IMR-90 (cell line): ENCODE measurements at regions not wholly inside any gene's neighbourhood (a gene's known extent, or its start where the extent isn't known, plus 50 kb on each side); places are given as distances from the start of the nearest gene placed in this dataset.

ENCODE experiments used
- ATAC-seq: fragments of 200-7000 bp; cut with Tn5 transposase; 2 replicates; pipeline ENCODE4 v1.9.1; 2020; ENCODE audit warnings: low read depth, mild to moderate bottlenecking, moderate library complexity
- BruUV-seq: library from RNA; stranded (reverse); fragments of 400-500 nt; replicated peaks from 2 replicates; lab custom pipeline; 2021; lab: Mats Ljungman, UMichigan
- CTCF ChIA-PET: fragments of 300-600 bp; formaldehyde crosslinking; extraction: SDS; loops from one replicate; lab custom pipeline; 2021; ENCODE audit warnings: antibody characterized with exemption; lab: Yijun Ruan, JAX
- POLR2A ChIA-PET: fragments of 300-600 bp; sonication (Branson Sonifier 250); formaldehyde crosslinking; loops from one replicate; lab custom pipeline; 2022; ENCODE audit warnings: antibody characterized with exemption; ENCODE audit not compliant: unreplicated experiment; lab: Charles Lee
- DNase-seq: peaks from one replicate; pipeline ENCODE4 v3.0.0; 2013
- H2AFZ ChIP-seq: replicated peaks from 2 replicates; pipeline ENCODE3; 2013; ENCODE audit warnings: low read length, mild to moderate bottlenecking; ENCODE audit not compliant: poor library complexity
- H2AK5ac ChIP-seq: 2 replicates; pipeline ENCODE4 v1.6.1; 2013; ENCODE audit warnings: low read depth, low read length, inconsistent platforms
- H2AK9ac ChIP-seq: replicated peaks from 2 replicates; pipeline ENCODE3; 2013; ENCODE audit warnings: mild to moderate bottlenecking, low read depth, low read length, moderate library complexity; ENCODE audit not compliant: poor library complexity
- H2BK120ac ChIP-seq: 2 replicates; pipeline ENCODE4 v1.6.1; 2013; ENCODE audit warnings: low read depth, low read length, inconsistent platforms
- H2BK15ac ChIP-seq: 3 replicates; pipeline ENCODE4 v1.6.1; 2013; ENCODE audit warnings: low read depth, low read length, inconsistent platforms
- H2BK20ac ChIP-seq: 2 replicates; pipeline ENCODE4 v1.6.1; 2013; ENCODE audit warnings: low read depth, mild to moderate bottlenecking, inconsistent platforms, low read length, moderate library complexity
- H2BK5ac ChIP-seq: 2 replicates; pipeline ENCODE4 v1.6.1; 2013; ENCODE audit warnings: mild to moderate bottlenecking, low read depth, low read length, inconsistent platforms; ENCODE audit not compliant: poor library complexity, severe bottlenecking
- H3K14ac ChIP-seq: replicated peaks from 2 replicates; pipeline ENCODE4 v1.6.1; 2013; ENCODE audit warnings: low read depth, low read length, inconsistent platforms
- H3K18ac ChIP-seq: 2 replicates; pipeline ENCODE4 v1.6.1; 2013; ENCODE audit warnings: low read depth, low read length, control low read depth
- H3K23ac ChIP-seq: 2 replicates; pipeline ENCODE4 v1.6.1; 2013; ENCODE audit warnings: low read depth, low read length, inconsistent platforms
- H3K27ac ChIP-seq: 2 replicates; pipeline ENCODE4 v1.5.1; 2013; ENCODE audit warnings: mild to moderate bottlenecking, control low read depth, low read length; ENCODE audit not compliant: insufficient read depth
- H3K27me3 ChIP-seq: 2 replicates; pipeline ENCODE4 v1.6.1; 2013; ENCODE audit warnings: low read length; ENCODE audit not compliant: control insufficient read depth, insufficient read depth
- H3K36me3 ChIP-seq: 2 replicates; pipeline ENCODE4 v1.6.1; 2013; ENCODE audit warnings: low read length, mixed read lengths; ENCODE audit not compliant: control insufficient read depth, insufficient read depth
- H3K4ac ChIP-seq: 2 replicates; pipeline ENCODE4 v1.6.1; 2013; ENCODE audit warnings: low read depth, low read length, inconsistent platforms
- H3K4me1 ChIP-seq: 2 replicates; pipeline ENCODE4 v1.6.1; 2013; ENCODE audit warnings: low read length, mixed read lengths; ENCODE audit not compliant: control insufficient read depth, insufficient read depth
- H3K4me2 ChIP-seq: 2 replicates; pipeline ENCODE4 v1.6.1; 2013; ENCODE audit warnings: low read depth, mild to moderate bottlenecking, control low read depth, low read length, moderate library complexity
- H3K4me3 ChIP-seq: 2 replicates; pipeline ENCODE4 v1.5.1; 2013; ENCODE audit warnings: low read depth, mild to moderate bottlenecking, control low read depth, low read length, moderate library complexity; ENCODE audit not compliant: insufficient read depth
- H3K56ac ChIP-seq: 2 replicates; pipeline ENCODE4 v1.6.1; 2013; ENCODE audit warnings: low read length, inconsistent platforms; ENCODE audit not compliant: insufficient read depth; ENCODE audit errors: extremely low read depth
- H3K79me1 ChIP-seq, 2 experiments: 2 replicates each; pipeline ENCODE4 v1.6.1; 2013; ENCODE audit warnings: low read length in 2 of 2, inconsistent platforms in 1 of 2, low read depth in 1 of 2
- H3K9ac ChIP-seq: 2 replicates; pipeline ENCODE4 v1.6.1; 2013; ENCODE audit warnings: low read depth, low read length, control low read depth
- H3K9me1 ChIP-seq: 2 replicates; pipeline ENCODE4 v1.6.1; 2013; ENCODE audit warnings: low read length, inconsistent platforms; ENCODE audit not compliant: insufficient read depth
- H3K9me3 ChIP-seq: 2 replicates; pipeline ENCODE4 v1.6.1; 2013; ENCODE audit warnings: low read length; ENCODE audit not compliant: control insufficient read depth, insufficient read depth
- H4K20me1 ChIP-seq: 2 replicates; pipeline ENCODE4 v1.6.1; 2013; ENCODE audit warnings: low read length, inconsistent platforms; ENCODE audit not compliant: insufficient read depth
- H4K5ac ChIP-seq: 2 replicates; pipeline ENCODE4 v1.6.1; 2013; ENCODE audit warnings: mild to moderate bottlenecking, low read depth, low read length, control low read depth
- H4K8ac ChIP-seq, 2 experiments: 2 replicates each; pipeline ENCODE4 v1.6.1; 2013; ENCODE audit warnings: low read depth in 2 of 2, low read length in 2 of 2, control low read depth in 1 of 2, inconsistent platforms in 1 of 2
- H4K91ac ChIP-seq: 2 replicates; pipeline ENCODE4 v1.6.1; 2013; ENCODE audit warnings: low read depth, low read length, inconsistent platforms; ENCODE audit not compliant: insufficient read depth
- MAFK ChIP-seq: IDR thresholded peaks from 2 replicates; pipeline ENCODE4 v1.6.1; 2012; ENCODE audit warnings: low read depth, low read length, improper control_type of control experiment
- MXI1 ChIP-seq: IDR thresholded peaks from 2 replicates; pipeline ENCODE4 v1.6.1; 2012; ENCODE audit warnings: low read depth, mild to moderate bottlenecking, low read length, moderate library complexity, borderline replicate concordance
- POLR2A ChIP-seq: IDR thresholded peaks from 2 replicates; pipeline ENCODE4 v1.6.1; 2012; ENCODE audit warnings: mild to moderate bottlenecking, low read depth, low read length
- SMC3 ChIP-seq: fragments of 150-350 bp; IDR thresholded peaks from 2 replicates; pipeline ENCODE4 v1.6.1; 2016; ENCODE audit warnings: low read depth, mild to moderate bottlenecking, antibody characterized with exemption, low read length, moderate library complexity
- WGBS, 2 experiments: methylation state at CpG; one replicate each; pipeline versions ENCODE4 v1.1.5 to v1.1.7; 2013; ENCODE audit warnings: missing lambda C conversion rate in 2 of 2; ENCODE audit not compliant: insufficient read length in 1 of 2; ENCODE audit errors: extremely low coverage in 2 of 2; 5-methylcytosine and 5-hydroxymethylcytosine counted together
- dilution Hi-C: fragments of 300-500 bp; cut with HindIII; formaldehyde crosslinking; loops from one replicate; pipeline ENCODE4 v1.14.3; 2018; ENCODE audit warnings: low sequenced_read_pairs; ENCODE audit not compliant: unreplicated experiment
- in situ Hi-C: fragments of 300-500 bp; cut with MboI; formaldehyde crosslinking; loops from 3 replicates; pipeline ENCODE4 v1.14.3; 2019; ENCODE audit warnings: low sequenced_read_pairs, inconsistent platforms, mixed read lengths
- intact Hi-C: fragments of 100-400 bp; cut with micrococcal nuclease; formaldehyde crosslinking; loops from 2 replicates; pipeline ENCODE4 v1.10.0; 2022

- CTCF ChIA-PET = no interaction called here
- dilution Hi-C loops = no loop called here
Measured at GRCh38 chr6:144951730-144952437, 666.7 kb downstream of the UTRN start.

More at GRCh38 chr6:144951730-144952437, 666.7 kb downstream of the UTRN start:
- Histone ChIP-seq H2AK9ac (no peak overlapping the region), H2AK5ac (no peak overlapping the region), H3K27me3 (no peaks in the 10 kb centered on the region), H3K4me2 (no peak overlapping the region), H2AFZ (no peak overlapping the region), H2BK5ac (no peak overlapping the region), H4K8ac (no peak overlapping the region), H4K20me1 (no peaks in the 10 kb centered on the region), H3K4ac (no peak overlapping the region), H3K4me3 (no peak overlapping the region), H3K18ac (no peak overlapping the region), H4K5ac (no peak overlapping the region), H3K4me1 (peaks cover 7% of the 10 kb centered on the region), H3K9me3 (no peaks in the 10 kb centered on the region), H3K56ac (no peak overlapping the region), H4K91ac (no peak overlapping the region), H3K36me3 (no peaks in the 10 kb centered on the region), H3K9me1 (peaks cover 5% of the 10 kb centered on the region), H3K9ac (no peak overlapping the region), H2BK15ac (no peak overlapping the region), H3K79me1 (no peaks in the 10 kb centered on the region), H3K27ac (no peak overlapping the region), H3K23ac (no peak overlapping the region), H2BK120ac (no peak overlapping the region), H3K14ac (no peak overlapping the region), H2BK20ac (no peak overlapping the region)
- intact Hi-C loops = no loop called here
- in situ Hi-C loops = no loop called here
- no TSS peak for BruUV-seq
- ATAC-seq (no peak), DNase-seq (no peak)
- TF ChIP-seq SMC3 (no peak), MXI1 (no peak), POLR2A (no peak), MAFK (no peak)
- POLR2A ChIA-PET = no interaction called here
- WGBS, 2 experiments = no CpG with 5 or more reads among the region's 3 CpGs
